ENCODE measurements at regions not wholly inside any gene's neighbourhood (a gene's known extent, or its start where the extent isn't known, plus 50 kb on each side); places are given as distances from the start of the nearest gene placed in this dataset.

DNA sequence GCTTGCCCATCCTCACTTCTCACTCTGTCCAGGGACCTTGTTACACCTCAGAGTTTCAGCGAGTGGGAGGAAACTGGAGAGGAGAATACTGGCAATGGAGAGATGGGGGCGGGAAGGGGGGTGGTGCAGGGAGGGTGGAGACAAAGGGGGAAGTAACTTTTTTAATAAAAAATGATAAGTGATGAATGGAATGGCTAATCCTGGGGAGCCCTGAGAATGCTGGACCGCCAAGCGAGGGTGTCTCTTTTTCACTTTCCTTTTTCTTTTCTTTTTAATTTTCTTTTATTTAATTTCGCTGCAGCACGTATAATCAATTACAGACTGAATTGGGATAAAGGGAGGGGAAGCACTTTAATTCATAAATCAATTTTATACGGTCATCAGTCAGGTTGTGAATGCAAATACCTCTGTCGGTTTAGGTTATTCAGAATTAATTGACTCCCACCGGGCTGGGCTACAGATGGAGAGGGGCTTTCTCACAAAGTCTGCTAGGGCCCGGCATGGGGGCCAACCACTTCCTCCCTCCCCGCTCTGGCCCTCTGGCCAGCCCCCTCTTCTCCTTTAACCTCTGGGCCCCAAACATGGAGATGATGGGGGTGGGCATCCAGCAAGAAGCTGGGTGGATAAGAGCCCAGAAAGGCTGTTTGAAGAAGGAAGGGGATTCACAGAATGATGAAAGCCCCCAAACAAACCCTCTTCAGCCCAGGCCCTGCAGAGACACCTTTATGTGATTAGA, 106.8 kb upstream of the BOC start:
- no peak for DNase-seq (ENCODE audit: low read depth)
- no peak overlapping the region for H3K4me3 ChIP-seq (ENCODE audit: low read depth, low read length)
- TF ChIP-seq, protein P1, sequence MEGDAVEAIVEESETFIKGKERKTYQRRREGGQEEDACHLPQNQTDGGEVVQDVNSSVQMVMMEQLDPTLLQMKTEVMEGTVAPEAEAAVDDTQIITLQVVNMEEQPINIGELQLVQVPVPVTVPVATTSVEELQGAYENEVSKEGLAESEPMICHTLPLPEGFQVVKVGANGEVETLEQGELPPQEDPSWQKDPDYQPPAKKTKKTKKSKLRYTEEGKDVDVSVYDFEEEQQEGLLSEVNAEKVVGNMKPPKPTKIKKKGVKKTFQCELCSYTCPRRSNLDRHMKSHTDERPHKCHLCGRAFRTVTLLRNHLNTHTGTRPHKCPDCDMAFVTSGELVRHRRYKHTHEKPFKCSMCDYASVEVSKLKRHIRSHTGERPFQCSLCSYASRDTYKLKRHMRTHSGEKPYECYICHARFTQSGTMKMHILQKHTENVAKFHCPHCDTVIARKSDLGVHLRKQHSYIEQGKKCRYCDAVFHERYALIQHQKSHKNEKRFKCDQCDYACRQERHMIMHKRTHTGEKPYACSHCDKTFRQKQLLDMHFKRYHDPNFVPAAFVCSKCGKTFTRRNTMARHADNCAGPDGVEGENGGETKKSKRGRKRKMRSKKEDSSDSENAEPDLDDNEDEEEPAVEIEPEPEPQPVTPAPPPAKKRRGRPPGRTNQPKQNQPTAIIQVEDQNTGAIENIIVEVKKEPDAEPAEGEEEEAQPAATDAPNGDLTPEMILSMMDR (IDR thresholded peaks at IDR 0.05; ENCODE audit: insufficient read depth, low read depth, low read length, missing control alignments) = no peak

DNA sequence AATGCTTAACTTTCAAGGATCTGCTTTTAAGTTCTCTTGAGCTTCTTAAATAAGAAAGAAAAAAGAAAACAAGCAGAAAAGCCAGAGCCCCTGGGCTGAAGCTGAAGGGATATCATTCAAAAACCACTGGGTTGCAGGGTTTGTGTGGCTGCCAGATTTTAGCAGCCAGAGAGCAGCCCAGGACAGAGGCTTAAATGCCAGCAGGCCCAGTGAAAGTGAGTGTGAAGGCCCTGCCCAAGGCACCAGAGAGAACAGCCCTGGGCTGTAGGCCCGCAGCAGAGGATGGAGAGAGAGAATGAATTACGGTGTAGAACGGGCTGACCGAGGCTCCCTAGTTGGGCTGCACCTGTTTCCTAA, 106.3 kb upstream of the BOC start:
- TF ChIP-seq, protein P1 (IDR thresholded peaks at IDR 0.05; ENCODE audit: insufficient read depth, low read depth, low read length, missing control alignments) = no peak
- no peak overlapping the region for H3K4me3 ChIP-seq (ENCODE audit: low read depth, low read length)
- DNase-seq (ENCODE audit: low read depth) = no peak

DNA sequence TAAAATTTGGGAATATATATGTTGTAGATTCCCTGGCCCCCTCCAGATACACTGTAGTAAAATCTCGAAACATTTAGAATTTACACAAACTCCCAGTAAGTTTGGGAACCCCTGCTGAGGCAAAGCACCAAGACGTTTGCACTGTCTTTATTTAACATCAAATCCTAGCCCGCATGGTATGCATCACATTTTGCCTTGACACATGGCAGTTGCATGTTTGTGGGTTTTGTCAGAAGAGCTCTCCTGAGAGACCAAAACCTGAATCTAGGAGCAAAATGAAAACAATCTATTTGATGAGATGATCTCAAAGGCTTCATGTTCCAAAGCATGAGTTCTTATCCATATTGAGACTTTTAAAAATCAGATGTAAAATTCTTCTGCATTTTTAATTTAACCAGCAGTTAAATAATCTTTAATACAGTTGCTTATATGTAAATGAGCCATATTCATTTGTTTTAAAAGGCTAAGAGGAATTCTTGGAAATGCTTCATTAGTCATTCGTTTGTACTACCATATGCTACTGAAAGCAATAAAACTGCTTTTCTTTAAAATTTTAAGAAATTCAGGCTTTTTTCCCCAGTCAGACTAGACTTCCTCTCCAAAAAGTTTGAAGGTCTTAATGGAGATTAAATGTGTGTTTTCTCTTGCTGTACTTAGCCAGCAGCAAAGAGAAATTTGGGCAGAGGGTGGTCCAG, 105.2 kb upstream of the BOC start:
- H3K4me3 ChIP-seq (ENCODE audit: low read depth, low read length) = no peak overlapping the region
- TF ChIP-seq, protein P1 (IDR thresholded peaks at IDR 0.05; ENCODE audit: insufficient read depth, low read depth, low read length, missing control alignments) = no peak
- no peak for DNase-seq (ENCODE audit: low read depth)

DNA sequence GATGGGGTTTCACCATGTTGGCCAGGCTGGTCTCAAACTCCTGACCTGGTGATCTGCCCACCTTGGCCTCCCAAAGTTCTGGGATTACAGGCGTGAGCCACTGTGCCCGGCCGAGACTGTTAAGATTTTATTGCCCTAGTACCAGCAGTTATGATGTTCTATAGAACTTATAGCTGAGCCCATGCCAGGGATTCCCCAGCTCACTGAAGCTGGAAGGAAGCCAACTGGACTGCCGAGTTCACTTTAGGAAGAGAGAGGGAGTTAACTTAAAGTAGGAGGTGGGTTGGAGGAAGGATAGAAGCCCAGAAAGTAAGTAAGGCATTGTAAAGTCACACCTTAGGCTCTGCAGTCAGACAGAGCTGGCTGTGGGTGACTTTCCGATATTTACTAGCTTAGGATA, 101.1 kb upstream of the BOC start:
- no peak for DNase-seq (ENCODE audit: low read depth)
- TF ChIP-seq, protein P1 (IDR thresholded peaks at IDR 0.05; ENCODE audit: insufficient read depth, low read depth, low read length, missing control alignments) = no peak
- H3K4me3 ChIP-seq (ENCODE audit: low read depth, low read length) = no peak overlapping the region

DNA sequence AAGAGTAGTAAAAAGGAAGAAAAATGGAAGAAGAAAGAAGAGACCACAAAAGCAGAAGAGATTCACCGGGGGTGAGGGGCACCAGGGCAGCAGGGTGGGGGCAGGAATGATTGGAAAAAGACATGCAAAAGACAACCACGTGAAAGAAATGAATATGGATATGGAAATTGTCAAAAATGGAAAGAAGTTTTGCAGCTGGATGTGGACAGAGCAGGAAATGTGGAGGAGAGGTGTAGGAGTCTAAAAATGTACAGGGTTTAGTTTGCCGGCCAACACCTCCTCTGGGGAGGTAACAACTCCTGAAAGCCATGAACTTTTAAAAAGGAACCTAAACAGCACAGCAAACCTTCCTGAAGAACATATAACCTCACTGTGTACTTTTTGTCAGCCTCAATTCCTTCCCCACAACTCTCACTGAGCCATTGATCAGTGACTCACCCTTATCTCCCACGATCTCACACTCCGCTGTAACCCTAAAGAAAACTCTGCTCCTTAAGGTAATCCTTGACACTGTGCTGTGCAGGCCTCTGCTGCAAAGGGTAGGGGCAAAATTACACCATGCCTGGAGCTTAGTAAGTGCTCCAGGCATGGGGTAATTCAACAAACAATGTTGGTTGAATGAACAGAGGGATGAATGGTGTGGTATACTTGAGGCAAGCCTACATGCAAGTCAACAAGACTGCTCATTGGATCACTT, 100.2 kb upstream of the BOC start:
- no peak overlapping the region for H3K4me3 ChIP-seq (ENCODE audit: low read depth, low read length)
- TF ChIP-seq, protein P1 (IDR thresholded peaks at IDR 0.05; ENCODE audit: insufficient read depth, low read depth, low read length, missing control alignments) = no peak
- DNase-seq (ENCODE audit: low read depth) = no peak

DNA sequence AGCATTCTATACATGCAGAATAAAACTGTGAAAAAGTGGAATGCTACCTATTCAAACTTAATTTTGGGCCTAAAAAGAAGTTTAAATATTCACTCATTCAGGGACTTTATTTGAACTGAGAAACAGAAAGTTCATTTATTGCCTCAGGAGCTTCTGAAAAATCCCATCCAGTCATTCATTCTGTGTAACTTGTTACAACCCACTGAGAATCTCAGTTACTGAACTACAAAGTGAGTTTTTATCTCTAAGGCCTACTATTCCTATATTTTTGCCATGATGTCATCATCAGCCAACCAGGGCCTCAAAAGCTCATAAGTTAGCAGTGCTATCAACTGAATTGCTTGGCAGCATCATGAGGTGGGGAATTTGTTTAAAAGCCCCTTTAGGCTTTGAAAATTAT, 98.0 kb upstream of the BOC start:
- TF ChIP-seq, protein P1 (IDR thresholded peaks at IDR 0.05; ENCODE audit: insufficient read depth, low read depth, low read length, missing control alignments) = no peak
- H3K4me3 ChIP-seq (ENCODE audit: low read depth, low read length) = no peak overlapping the region
- DNase-seq (ENCODE audit: low read depth) = no peak
